Testis (tissue), 2 donors: ENCODE measurements at regions not wholly inside any gene's neighbourhood (a gene's known extent, or its start where the extent isn't known, plus 50 kb on each side); places are given as distances from the start of the nearest gene placed in this dataset.

Experiments used
- DNase-seq: peaks from one replicate; pipeline ENCODE4 v3.0.0-alpha.2; 2019
- H3K27ac ChIP-seq, 2 donors: fragments of 200-600 bp; sonication (generic); one replicate each; pipeline ENCODE4 v1.5.1; 2019
- H3K27me3 ChIP-seq: fragments of 200-600 bp; sonication (generic); one replicate; pipeline ENCODE4 v1.5.1; 2019
- H3K36me3 ChIP-seq: fragments of 200-600 bp; sonication (generic); one replicate; pipeline ENCODE4 v1.5.1; 2017; ENCODE audit warnings: low read depth; ENCODE audit errors: missing control alignments
- H3K4me1 ChIP-seq: fragments of 200-600 bp; sonication (generic); one replicate; pipeline ENCODE4 v1.5.1; 2019
- H3K4me3 ChIP-seq, 2 donors: fragments of 200-600 bp; sonication (generic); one replicate each; pipeline ENCODE4 v1.5.1; 2017 to 2019
- H3K9me3 ChIP-seq: fragments of 200-600 bp; sonication (generic); one replicate; pipeline ENCODE4 v1.5.1; 2017
- POLR2A ChIP-seq: fragments of 450-650 bp; IDR thresholded peaks from one replicate; pipeline ENCODE4 v1.6.1; 2017; ENCODE audit warnings: antibody characterized with exemption, mild to moderate bottlenecking, moderate library complexity
- WGBS, 2 donors: methylation state at CpG; one replicate each; pipeline ENCODE4 v1.1.5; 2018; 5-methylcytosine and 5-hydroxymethylcytosine counted together
- intact Hi-C: fragments of 100-400 bp; cut with DNase I; formaldehyde crosslinking; loops from one replicate; pipeline ENCODE4 v1.15.1; 2023; ENCODE audit warnings: low total_unique reads
- TF ChIP-seq, protein P1 (sequence below), 3 experiments: fragments of 450-650 bp in 2 of 3; fragments of 200-600 bp in 1 of 3; sonication (generic) in 1 of 3; IDR thresholded peaks; one replicate each; pipeline ENCODE4 v1.5.1; 2016 to 2019; ENCODE audit warnings: antibody characterized with exemption in 3 of 3, mild to moderate bottlenecking in 2 of 3, moderate library complexity in 1 of 3

DNA sequence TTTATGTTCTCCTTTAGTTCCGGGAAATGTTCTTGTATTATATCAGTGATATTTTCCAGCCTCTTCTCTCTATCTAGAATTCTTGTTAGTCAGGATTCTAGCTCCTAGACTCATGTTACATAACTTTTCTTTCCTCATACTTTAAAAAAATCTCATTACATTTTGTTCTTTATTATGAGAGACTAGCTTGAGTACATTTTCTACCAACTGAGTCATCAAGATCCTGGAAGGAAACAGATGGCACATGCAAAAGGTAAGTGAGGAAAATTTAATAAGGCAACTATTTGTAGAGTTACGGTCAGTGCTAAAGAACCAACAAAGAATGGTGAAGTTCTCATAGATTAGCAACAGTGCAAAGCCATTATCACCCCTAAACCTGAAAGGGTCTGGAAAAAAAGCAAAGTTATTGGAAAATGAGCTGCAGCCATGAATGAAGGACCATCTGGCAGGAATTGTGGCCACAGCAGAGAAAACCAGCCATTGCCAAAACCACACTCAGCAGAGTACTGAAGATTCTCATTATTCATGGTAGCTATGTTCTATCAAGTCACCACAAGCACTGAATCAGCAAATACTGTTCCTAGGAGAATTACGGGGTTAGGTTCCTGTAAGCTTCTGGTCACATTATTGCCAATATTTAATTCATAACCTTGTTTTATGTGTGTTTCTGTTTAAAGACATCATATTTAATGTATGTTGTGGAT lies 98.3 kb upstream of the C7orf33 start:
- no peak overlapping the region for H3K4me3 ChIP-seq
- no peaks in the 10 kb centered on the region for H3K27me3 ChIP-seq
- DNase-seq: no peak
- no peaks in the 10 kb centered on the region for H3K9me3 ChIP-seq
- intact Hi-C loops: no loop called here
- H3K27ac ChIP-seq: no peak overlapping the region
- WGBS, 2 donors: 92 to 93% methylated on average over 3 of the region's 3 CpGs
- TF ChIP-seq, protein P1, sequence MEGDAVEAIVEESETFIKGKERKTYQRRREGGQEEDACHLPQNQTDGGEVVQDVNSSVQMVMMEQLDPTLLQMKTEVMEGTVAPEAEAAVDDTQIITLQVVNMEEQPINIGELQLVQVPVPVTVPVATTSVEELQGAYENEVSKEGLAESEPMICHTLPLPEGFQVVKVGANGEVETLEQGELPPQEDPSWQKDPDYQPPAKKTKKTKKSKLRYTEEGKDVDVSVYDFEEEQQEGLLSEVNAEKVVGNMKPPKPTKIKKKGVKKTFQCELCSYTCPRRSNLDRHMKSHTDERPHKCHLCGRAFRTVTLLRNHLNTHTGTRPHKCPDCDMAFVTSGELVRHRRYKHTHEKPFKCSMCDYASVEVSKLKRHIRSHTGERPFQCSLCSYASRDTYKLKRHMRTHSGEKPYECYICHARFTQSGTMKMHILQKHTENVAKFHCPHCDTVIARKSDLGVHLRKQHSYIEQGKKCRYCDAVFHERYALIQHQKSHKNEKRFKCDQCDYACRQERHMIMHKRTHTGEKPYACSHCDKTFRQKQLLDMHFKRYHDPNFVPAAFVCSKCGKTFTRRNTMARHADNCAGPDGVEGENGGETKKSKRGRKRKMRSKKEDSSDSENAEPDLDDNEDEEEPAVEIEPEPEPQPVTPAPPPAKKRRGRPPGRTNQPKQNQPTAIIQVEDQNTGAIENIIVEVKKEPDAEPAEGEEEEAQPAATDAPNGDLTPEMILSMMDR (IDR thresholded peaks at IDR 0.05): no peak
- TF ChIP-seq POLR2A: no peak
- no peaks in the 10 kb centered on the region for H3K4me1 ChIP-seq
- no peaks in the 10 kb centered on the region for H3K36me3 ChIP-seq

DNA sequence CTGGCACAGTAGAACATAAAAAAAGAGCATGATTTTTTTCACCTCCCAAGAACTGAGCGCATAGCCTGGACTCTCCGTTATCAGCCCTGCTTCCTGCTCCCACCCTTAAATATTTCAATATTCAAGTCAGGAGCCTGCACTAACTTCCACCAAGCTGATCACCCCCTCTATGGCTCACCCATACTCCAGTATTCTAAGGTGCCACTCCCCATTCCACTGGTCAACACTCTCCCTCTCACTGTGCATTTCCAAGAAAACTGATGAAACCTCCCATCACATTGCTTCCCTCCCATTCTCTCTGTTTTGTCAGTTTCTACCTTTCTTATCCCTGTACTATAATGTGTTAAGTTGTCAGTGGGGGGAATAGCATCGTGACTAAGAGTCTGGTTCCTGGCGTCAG lies 95.0 kb upstream of the C7orf33 start:
- DNase-seq: no peak
- 88 to 89% methylated on average over 4 of the region's 4 CpGs for WGBS, 2 donors
- H3K9me3 ChIP-seq: no peaks in the 10 kb centered on the region
- no peak overlapping the region for H3K4me3 ChIP-seq
- H3K27me3 ChIP-seq: no peaks in the 10 kb centered on the region
- TF ChIP-seq POLR2A: no peak
- TF ChIP-seq, protein P1 (IDR thresholded peaks at IDR 0.05): no peak
- H3K27ac ChIP-seq: no peak overlapping the region
- H3K4me1 ChIP-seq: no peaks in the 10 kb centered on the region
- intact Hi-C loops: no loop called here
- no peaks in the 10 kb centered on the region for H3K36me3 ChIP-seq

DNA sequence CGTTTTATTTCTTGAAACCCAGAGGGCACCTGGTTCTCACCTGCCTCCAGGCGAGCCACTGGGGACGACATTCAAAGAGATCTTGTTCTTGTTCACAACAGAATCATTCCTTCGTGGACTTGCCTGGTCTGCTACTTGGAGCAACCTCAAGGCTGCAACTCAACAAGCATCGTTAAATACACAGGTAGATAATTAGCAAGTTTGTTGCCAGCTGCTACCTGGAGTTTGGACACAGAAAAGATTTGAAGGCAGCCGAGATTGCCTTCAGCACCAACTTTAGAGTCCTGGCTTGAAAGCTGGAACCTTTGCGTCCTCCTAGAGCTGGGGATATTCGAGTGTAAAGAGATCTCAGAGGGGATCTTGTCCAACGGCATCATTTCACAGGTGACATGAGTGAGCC lies 89.6 kb upstream of the C7orf33 start:
- H3K27ac ChIP-seq: no peak overlapping the region
- H3K4me1 ChIP-seq: no peaks in the 10 kb centered on the region
- DNase-seq: no peak
- no peaks in the 10 kb centered on the region for H3K36me3 ChIP-seq
- 38 to 55% methylated on average over 9 of the region's 9 CpGs for WGBS, 2 donors
- no peaks in the 10 kb centered on the region for H3K9me3 ChIP-seq
- H3K27me3 ChIP-seq: no peaks in the 10 kb centered on the region
- H3K4me3 ChIP-seq: no peak overlapping the region
- intact Hi-C loops: loop anchor here (5.0 kb wide), 1 partner anchor 466 kb away; no protein-coding TSS in a partner anchor
- TF ChIP-seq, protein P1 (IDR thresholded peaks at IDR 0.05): no peak
- TF ChIP-seq POLR2A: no peak

DNA sequence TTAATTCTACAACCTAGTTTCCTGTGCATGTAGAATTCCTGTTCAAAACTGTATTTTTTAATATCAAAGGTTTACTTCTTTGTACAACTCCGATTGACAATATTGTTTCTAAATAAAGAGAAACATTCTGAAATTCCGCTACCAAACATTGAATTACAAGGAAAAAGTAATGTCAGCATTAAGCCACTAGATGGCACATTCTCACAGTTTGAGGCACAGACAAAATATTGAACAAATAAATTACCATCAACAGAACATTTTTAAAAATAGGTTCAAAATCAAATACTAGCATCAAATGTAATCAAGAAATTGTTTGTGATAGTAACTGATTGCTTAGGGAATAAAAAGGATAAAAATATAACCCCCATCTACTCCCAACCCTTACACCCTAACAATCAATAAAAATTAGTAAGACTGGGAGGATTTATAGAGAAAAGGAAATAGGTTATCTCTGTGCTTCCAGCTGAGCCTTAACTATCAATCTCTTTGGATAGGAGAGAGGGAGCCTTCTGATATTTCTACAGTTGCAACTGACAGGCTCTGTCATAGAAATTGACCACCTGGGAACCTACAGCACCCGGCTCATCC lies 86.6 kb upstream of the C7orf33 start:
- H3K36me3 ChIP-seq: no peaks in the 10 kb centered on the region
- intact Hi-C loops: loop anchor here (5.0 kb wide), 1 partner anchor 463 kb away; no protein-coding TSS in a partner anchor
- H3K4me1 ChIP-seq: no peaks in the 10 kb centered on the region
- H3K27me3 ChIP-seq: no peaks in the 10 kb centered on the region
- 27 to 35% methylated on average over 3 of the region's 3 CpGs for WGBS, 2 donors
- DNase-seq: no peak
- H3K4me3 ChIP-seq: no peak overlapping the region
- TF ChIP-seq, protein P1 (IDR thresholded peaks at IDR 0.05): peak; percentile 59 to 75 (median 65)
- TF ChIP-seq POLR2A: no peak
- H3K9me3 ChIP-seq: no peaks in the 10 kb centered on the region
- no peak overlapping the region for H3K27ac ChIP-seq
